Heart right ventricle (tissue), 16 donors: ENCODE measurements at regions not wholly inside any gene's neighbourhood (a gene's known extent, or its start where the extent isn't known, plus 50 kb on each side); places are given as distances from the start of the nearest gene placed in this dataset.

Source experiments
- ATAC-seq, 8 donors: fragments of 200-7000 bp; cut with Tn5 transposase; one replicate each; pipeline ENCODE4 v1.9.1; 2020; ENCODE audit warnings: mild to moderate bottlenecking in 8 of 8, moderate library complexity in 8 of 8, moderate number of reproducible peaks in 1 of 8
- DNase-seq, 2 donors: peaks; one replicate each; pipeline ENCODE4 v3.0.0-alpha.2; 2020
- H3K27ac ChIP-seq, 10 donors: fragments of 200-600 bp; sonication (generic) in 2 of 10; one replicate each; pipeline versions ENCODE4 v1.5.0 to v1.8.0; 2020 to 2022; ENCODE audit warnings: mild to moderate bottlenecking in 3 of 10
- H3K27me3 ChIP-seq, 7 donors: fragments of 200-600 bp; one replicate each; pipeline ENCODE4 v1.8.0; 2021 to 2022; ENCODE audit warnings: mild to moderate bottlenecking in 2 of 7
- H3K36me3 ChIP-seq, 9 donors: fragments of 200-600 bp; sonication (generic) in 1 of 9; one replicate each; pipeline versions ENCODE4 v1.5.0 to v1.8.0; 2020 to 2022; ENCODE audit warnings: mild to moderate bottlenecking in 2 of 9
- H3K4me1 ChIP-seq, 9 donors: fragments of 200-600 bp; sonication (generic) in 1 of 9; one replicate each; pipeline versions ENCODE4 v1.5.0 to v1.8.0; 2020 to 2022; ENCODE audit warnings: mild to moderate bottlenecking in 4 of 9
- H3K4me3 ChIP-seq, 10 donors: fragments of 200-600 bp; sonication (generic) in 2 of 10; one replicate each; pipeline versions ENCODE4 v1.5.0 to v1.8.0; 2020 to 2022; ENCODE audit warnings: mild to moderate bottlenecking in 7 of 10, moderate library complexity in 2 of 10
- H3K9me3 ChIP-seq, 11 donors: fragments of 200-600 bp in 10 of 11; sonication (generic) in 2 of 11; one replicate each; pipeline versions ENCODE4 v1.5.0 to v1.8.0; 2013 to 2022; ENCODE audit warnings: mild to moderate bottlenecking in 2 of 11, control low read depth in 1 of 11, moderate library complexity in 1 of 11
- WGBS, 2 donors: extraction: QIAGEN DNeasy Blood & Tissue Kit; methylation state at CpG; one replicate each; pipeline ENCODE4 v1.1.7; 2013; ENCODE audit warnings: inconsistent platforms in 1 of 2; 5-methylcytosine and 5-hydroxymethylcytosine counted together
- intact Hi-C, 10 donors: fragments of 100-400 bp; cut with DNase I; formaldehyde crosslinking; loops; one replicate each; pipeline versions ENCODE4 v1.11.1 to v1.14.2; 2022
- TF ChIP-seq, protein P1 (sequence below), 9 donors: fragments of 200-600 bp; sonication (generic) in 2 of 9; IDR thresholded peaks; one replicate each; pipeline versions ENCODE4 v1.5.0 to v1.8.0; 2021 to 2022; ENCODE audit warnings: antibody characterized with exemption in 9 of 9, mild to moderate bottlenecking in 5 of 9, moderate library complexity in 1 of 9
- donor health status: Arrhythmogenic right ventricular cardiomyopathy.
- donor health status: ischemic (EF 13 %, LVEDD 7.1; RV severe dilation, severe dysfunction).
- donor health status: healthy with polysubstance abuse.
- donor health status: DM: no; HTN: yes; CAD: no.
- donor health status: DM: no; HTN: no; CAD: no.
- donor health status: ischemic (EF 25% LVEDD 6.9; RV normal size, moderate dysfunction).
- donor health status: ischemic (EF 25% LVEDD 5.7; RV mildly dilated, moderate dysfunction).
- donor health status: healthy.
- donor health status: DM: yes; HTN: yes; CAD: no.
- donor health status: Ischemic cardiomyopathy.
- donor health status: ischemic (EF 35%, LVEDD 5.7; RV mildly dilated, moderate dysfunction).
- donor health status: nonischemic (EF 11% LVEDD 7.7; RV severe dilation, severe dysfunction).
- donor health status: DM: yes; HTN: yes; CAD: no.
- donor health status: PGD.
- donor health status: ischemic (EF 29% LVEDD 5.4; RV normal size, mild dysfunction).
- donor health status: nonischemic (EF 23%, LVEDD 6.1; RV moderate dilation, normal function).

DNA sequence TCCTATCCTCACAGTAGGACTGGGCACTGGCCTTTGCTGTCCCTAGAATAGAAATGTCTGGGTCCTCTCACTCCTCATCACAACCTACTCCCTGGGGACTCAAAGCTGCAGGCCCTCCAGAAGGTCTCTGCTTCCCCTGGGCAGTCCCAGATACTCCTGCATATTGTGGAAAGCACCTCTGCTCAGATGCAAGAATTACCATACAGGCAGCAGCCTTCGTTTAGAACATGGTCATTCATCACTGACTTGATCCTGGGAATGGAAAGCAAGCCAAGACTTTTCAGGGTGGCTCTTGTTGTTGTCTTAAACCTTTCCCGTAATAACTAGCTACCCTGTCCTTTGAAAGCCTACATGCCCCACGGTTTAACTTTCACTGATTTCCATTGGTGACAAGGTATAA lies 53.1 kb upstream of the NPAS2 start:
- intact Hi-C loops: no loop called here
- ATAC-seq: no peak
- no peak overlapping the region for H3K4me3 ChIP-seq
- TF ChIP-seq, protein P1, sequence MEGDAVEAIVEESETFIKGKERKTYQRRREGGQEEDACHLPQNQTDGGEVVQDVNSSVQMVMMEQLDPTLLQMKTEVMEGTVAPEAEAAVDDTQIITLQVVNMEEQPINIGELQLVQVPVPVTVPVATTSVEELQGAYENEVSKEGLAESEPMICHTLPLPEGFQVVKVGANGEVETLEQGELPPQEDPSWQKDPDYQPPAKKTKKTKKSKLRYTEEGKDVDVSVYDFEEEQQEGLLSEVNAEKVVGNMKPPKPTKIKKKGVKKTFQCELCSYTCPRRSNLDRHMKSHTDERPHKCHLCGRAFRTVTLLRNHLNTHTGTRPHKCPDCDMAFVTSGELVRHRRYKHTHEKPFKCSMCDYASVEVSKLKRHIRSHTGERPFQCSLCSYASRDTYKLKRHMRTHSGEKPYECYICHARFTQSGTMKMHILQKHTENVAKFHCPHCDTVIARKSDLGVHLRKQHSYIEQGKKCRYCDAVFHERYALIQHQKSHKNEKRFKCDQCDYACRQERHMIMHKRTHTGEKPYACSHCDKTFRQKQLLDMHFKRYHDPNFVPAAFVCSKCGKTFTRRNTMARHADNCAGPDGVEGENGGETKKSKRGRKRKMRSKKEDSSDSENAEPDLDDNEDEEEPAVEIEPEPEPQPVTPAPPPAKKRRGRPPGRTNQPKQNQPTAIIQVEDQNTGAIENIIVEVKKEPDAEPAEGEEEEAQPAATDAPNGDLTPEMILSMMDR (IDR thresholded peaks at IDR 0.05): no peak
- H3K9me3 ChIP-seq: no peaks in the 10 kb centered on the region
- no peaks in the 10 kb centered on the region for H3K36me3 ChIP-seq
- DNase-seq: no peak
- WGBS, 2 donors: 60 to 64% methylated on average over 3 of the region's 3 CpGs
- peaks cover 0 to 12% (median 0%) of the 10 kb centered on the region in 9 donors for H3K4me1 ChIP-seq
- no peak overlapping the region for H3K27ac ChIP-seq
- H3K27me3 ChIP-seq: no peaks in the 10 kb centered on the region

DNA sequence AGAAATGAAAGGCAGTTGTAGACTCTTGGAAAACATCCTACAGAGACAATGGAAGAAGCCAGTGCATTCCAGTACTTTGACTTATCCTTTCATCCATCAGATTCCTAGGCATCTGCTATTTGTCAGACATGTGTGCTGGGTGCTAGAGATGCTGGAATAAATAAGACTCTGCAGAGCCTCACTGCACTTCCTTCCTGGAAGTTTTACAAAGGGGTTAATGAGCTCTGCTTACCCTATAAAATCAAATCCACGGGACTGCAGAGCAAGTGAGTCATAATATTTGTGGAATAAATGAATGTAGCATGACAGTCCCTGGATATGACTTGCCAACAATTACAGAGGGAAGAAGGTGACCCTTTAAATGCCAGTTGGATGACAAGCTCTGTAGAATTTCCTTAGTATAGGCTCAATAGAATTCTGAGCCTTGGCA lies 52.7 kb upstream of the NPAS2 start:
- intact Hi-C loops: no loop called here
- 10 to 13% methylated on average over 1 of the region's 1 CpG for WGBS, 2 donors
- no peak overlapping the region for H3K27ac ChIP-seq

DNA sequence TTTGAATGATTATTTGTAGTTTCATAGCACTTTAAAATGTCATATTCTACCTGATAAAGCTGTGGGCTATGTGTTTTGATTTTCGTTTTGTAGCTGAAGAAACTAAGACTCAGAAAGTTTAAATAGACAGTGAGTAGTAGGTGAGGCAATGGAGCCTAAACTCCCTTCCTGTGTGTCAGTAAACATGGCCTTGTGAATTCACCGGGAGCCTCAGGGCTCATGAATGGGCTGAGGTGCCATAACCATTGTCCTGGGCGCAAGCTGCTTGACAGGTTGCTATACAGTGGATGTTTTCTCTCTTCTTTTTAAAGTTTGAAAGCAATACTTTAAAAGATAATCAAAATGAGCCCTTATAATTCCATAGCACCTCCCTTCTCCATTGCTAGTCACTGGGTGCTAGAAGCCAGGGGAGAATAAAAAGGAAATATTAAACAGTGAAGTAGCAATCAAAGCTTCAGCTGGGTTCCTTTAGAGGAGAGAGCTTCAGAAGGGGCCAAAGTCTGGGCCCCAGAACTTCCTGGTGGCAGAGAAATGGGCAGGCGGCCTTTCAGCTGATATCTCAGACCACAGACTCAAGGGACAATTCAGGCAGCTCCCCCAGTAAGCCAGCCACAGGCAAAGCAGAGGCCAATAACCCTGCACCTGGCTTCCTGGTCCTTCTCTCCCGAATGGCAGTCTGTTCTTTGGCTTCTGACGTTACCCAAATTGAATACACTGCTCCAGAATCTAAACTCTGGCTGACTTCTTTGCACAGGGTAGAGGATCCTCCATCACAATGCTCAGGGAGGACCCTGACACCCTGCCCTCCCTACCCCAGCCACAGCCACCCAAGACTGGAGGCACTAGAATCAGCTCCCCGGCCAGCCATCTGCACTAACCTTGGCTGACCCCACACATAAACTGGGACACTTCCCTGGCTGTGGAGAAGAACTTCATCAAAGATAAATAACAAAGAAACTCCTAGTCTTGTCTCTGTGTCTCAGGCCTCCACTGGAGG lies 51.8 kb upstream of the NPAS2 start:
- WGBS, 2 donors: 78 to 79% methylated on average over 7 of the region's 7 CpGs
- DNase-seq (no peak), ATAC-seq (peak in 3 of 8 donors; percentile 19 to 38 (median 31))
- intact Hi-C loops: no loop called here
- no peaks in the 10 kb centered on the region for H3K9me3 ChIP-seq
- no peaks in the 10 kb centered on the region for H3K36me3 ChIP-seq
- no peak overlapping the region for H3K27ac ChIP-seq
- H3K4me1 ChIP-seq: peaks cover 0 to 12% (median 0%) of the 10 kb centered on the region in 9 donors
- no peaks in the 10 kb centered on the region for H3K27me3 ChIP-seq
- no peak overlapping the region for H3K4me3 ChIP-seq
- TF ChIP-seq, protein P1 (IDR thresholded peaks at IDR 0.05): no peak

More for the DNA sequence above, 52.7 kb upstream of the NPAS2 start:
- Histone ChIP-seq H3K4me3 (no peak overlapping the region), H3K9me3 (no peaks in the 10 kb centered on the region), H3K36me3 (no peaks in the 10 kb centered on the region), H3K4me1 (peaks cover 0 to 12% (median 0%) of the 10 kb centered on the region in 9 donors), H3K27me3 (no peaks in the 10 kb centered on the region)
- TF ChIP-seq, protein P1 (IDR thresholded peaks at IDR 0.05): no peak
- ATAC-seq (no peak), DNase-seq (no peak)
